Prostate gland (tissue), 2 donors: ENCODE measurements at regions not wholly inside any gene's neighbourhood (a gene's known extent, or its start where the extent isn't known, plus 50 kb on each side); places are given as distances from the start of the nearest gene placed in this dataset.

Experiments used
- DNase-seq: peaks from one replicate; pipeline ENCODE4 v3.0.0-alpha.2; 2019; ENCODE audit warnings: low spot score
- H3K27ac ChIP-seq, 2 donors: fragments of 200-600 bp; sonication (generic); 2 replicates each; pipeline ENCODE4 v1.5.1; 2017 to 2019
- H3K27me3 ChIP-seq: fragments of 200-600 bp; sonication (generic); replicated peaks from 2 replicates; pipeline ENCODE4 v1.5.1; 2019; ENCODE audit not compliant: insufficient read depth
- H3K36me3 ChIP-seq, 2 donors: fragments of 200-600 bp; sonication (generic); 1 replicate in 1 of 2; 2 replicates in 1 of 2; pipeline versions ENCODE4 v1.5.1 to v1.8.1; 2017 to 2019
- H3K4me1 ChIP-seq: fragments of 200-600 bp; sonication (generic); replicated peaks from 2 replicates; pipeline ENCODE4 v1.5.1; 2019
- H3K4me3 ChIP-seq, 2 donors: fragments of 200-600 bp; sonication (generic); 2 replicates each; pipeline ENCODE4 v1.5.1; 2017 to 2019
- H3K9me3 ChIP-seq: fragments of 200-600 bp; sonication (generic); 2 replicates; pipeline ENCODE4 v1.5.1; 2017
- POLR2A ChIP-seq: fragments of 450-650 bp; IDR thresholded peaks from one replicate; pipeline ENCODE4 v1.6.1; 2016; ENCODE audit warnings: antibody characterized with exemption, mild to moderate bottlenecking
- POLR2AphosphoS5 ChIP-seq: sonication (generic); formaldehyde crosslinking; IDR thresholded peaks from one replicate; pipeline ENCODE4 v1.6.1; 2017; ENCODE audit warnings: antibody characterized with exemption
- WGBS: methylation state at CpG from one replicate; pipeline ENCODE4 v1.1.5; 2018; 5-methylcytosine and 5-hydroxymethylcytosine counted together
- intact Hi-C: fragments of 100-400 bp; cut with DNase I; formaldehyde crosslinking; loops from one replicate; pipeline ENCODE4 v1.14.2; 2022
- TF ChIP-seq, protein P1 (sequence below), 4 experiments: fragments of 200-600 bp in 2 of 4; fragments of 450-650 bp in 2 of 4; sonication (generic) in 2 of 4; IDR thresholded peaks; 1 replicate in 3 of 4; 2 replicates in 1 of 4; pipeline ENCODE4 v1.5.1; 2016 to 2019; ENCODE audit warnings: antibody characterized with exemption in 4 of 4, mild to moderate bottlenecking in 2 of 4, moderate library complexity in 2 of 4

DNA sequence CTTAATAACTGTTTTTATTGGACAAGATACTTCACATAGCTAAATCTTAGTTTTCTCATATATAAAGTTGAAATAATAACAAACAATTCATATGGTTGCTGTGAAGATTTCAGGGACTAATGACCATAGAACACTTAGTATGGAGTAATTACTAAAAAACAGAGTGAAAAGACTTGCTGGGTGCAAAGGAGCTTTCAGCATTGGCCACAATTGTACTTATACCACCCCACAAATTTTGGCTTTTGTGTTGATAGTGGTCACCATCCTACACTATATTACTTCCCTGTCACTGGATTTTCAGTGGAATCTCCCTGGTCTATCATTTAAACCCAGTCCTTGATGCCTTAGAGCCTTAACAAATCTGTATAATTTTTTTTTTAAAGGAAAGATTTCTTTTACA, 398.6 kb upstream of the EPHA7 start:
- H3K9me3 ChIP-seq, result no peaks in the 10 kb centered on the region
- no peak for DNase-seq
- H3K27ac ChIP-seq, result no peak overlapping the region
- no peaks in the 10 kb centered on the region for H3K27me3 ChIP-seq
- intact Hi-C loops, result no loop called here
- H3K4me3 ChIP-seq, result no peak overlapping the region
- TF ChIP-seq POLR2A, result no peak
- TF ChIP-seq, protein P1, sequence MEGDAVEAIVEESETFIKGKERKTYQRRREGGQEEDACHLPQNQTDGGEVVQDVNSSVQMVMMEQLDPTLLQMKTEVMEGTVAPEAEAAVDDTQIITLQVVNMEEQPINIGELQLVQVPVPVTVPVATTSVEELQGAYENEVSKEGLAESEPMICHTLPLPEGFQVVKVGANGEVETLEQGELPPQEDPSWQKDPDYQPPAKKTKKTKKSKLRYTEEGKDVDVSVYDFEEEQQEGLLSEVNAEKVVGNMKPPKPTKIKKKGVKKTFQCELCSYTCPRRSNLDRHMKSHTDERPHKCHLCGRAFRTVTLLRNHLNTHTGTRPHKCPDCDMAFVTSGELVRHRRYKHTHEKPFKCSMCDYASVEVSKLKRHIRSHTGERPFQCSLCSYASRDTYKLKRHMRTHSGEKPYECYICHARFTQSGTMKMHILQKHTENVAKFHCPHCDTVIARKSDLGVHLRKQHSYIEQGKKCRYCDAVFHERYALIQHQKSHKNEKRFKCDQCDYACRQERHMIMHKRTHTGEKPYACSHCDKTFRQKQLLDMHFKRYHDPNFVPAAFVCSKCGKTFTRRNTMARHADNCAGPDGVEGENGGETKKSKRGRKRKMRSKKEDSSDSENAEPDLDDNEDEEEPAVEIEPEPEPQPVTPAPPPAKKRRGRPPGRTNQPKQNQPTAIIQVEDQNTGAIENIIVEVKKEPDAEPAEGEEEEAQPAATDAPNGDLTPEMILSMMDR (IDR thresholded peaks at IDR 0.05), result no peak
- TF ChIP-seq POLR2AphosphoS5, result no peak
- H3K36me3 ChIP-seq, result no peaks in the 10 kb centered on the region
- H3K4me1 ChIP-seq, result no peaks in the 10 kb centered on the region

GRCh38 chr6:93806409-93807270, 387.3 kb upstream of the EPHA7 start:
- Histone ChIP-seq H3K4me1 (no peaks in the 10 kb centered on the region), H3K9me3 (no peaks in the 10 kb centered on the region), H3K27ac (no peak overlapping the region), H3K27me3 (no peaks in the 10 kb centered on the region), H3K36me3 (no peaks in the 10 kb centered on the region), H3K4me3 (no peak overlapping the region)
- DNase-seq, result no peak
- TF ChIP-seq POLR2A (no peak), POLR2AphosphoS5 (no peak)
- TF ChIP-seq, protein P1 (IDR thresholded peaks at IDR 0.05), result no peak
- 94% methylated on average over 4 of the region's 4 CpGs for WGBS
- intact Hi-C loops, result no loop called here

DNA sequence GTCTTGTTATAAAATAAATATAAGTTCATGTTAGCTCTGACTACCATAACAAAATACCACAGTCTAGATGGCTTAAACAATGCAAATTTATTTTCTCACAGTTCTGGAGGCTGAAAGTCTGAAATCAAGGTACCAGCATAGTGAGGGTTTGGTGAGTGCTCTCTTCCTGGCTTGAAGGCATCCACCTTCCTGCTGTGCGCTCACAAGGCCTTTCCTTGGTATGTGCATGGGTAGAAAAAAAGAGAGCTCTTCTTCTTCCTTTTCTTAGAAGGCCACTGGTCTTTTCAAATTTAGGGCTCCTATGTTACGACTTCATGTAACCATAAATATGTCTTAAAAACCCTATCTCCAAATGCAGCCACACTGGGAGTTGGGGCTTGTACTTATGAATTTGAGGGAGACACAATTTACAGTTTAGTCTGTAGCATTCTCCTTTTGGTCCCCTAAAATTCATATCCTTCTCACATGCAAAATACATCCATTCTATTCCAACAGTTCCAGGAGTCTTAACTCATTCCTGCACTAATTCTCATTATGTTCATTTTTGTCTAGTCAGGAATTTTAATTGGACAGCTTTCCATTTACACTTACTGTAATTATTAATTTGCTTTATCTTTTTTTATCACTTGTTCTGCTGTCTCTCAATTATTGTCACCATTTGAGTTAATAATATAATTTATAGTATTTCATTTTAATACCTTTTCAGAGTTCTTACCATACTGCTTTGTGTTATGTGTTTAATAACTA, 381.9 kb upstream of the EPHA7 start:
- TF ChIP-seq, protein P1 (IDR thresholded peaks at IDR 0.05), result no peak
- intact Hi-C loops, result no loop called here
- WGBS, result 98% methylated on average over 2 of the region's 2 CpGs

DNA sequence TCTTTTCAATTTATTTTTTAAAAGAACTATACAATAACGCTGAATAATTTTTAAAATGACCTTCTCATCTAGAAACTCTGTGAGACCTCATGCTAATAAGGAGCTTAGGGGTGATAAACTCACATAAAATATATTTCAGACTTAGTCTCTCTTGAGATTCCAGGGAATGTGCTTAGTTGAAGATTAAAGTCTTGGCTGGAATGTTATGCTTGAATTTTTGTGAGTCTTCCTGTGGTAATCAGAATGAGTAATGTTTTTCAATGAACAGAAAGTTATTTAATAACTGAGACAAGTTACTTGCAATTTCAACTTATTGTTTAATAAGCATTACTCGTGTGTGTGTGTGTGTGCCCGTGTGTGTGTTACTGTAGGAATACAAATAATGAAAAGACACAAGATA, 379.9 kb upstream of the EPHA7 start:
- no peak for DNase-seq
- TF ChIP-seq, protein P1 (IDR thresholded peaks at IDR 0.05), result no peak
- TF ChIP-seq POLR2AphosphoS5 (no peak), POLR2A (no peak)
- WGBS, result 49% methylated on average over 3 of the region's 3 CpGs
- H3K4me1 ChIP-seq, result no peaks in the 10 kb centered on the region
- no peaks in the 10 kb centered on the region for H3K9me3 ChIP-seq
- H3K36me3 ChIP-seq, result no peaks in the 10 kb centered on the region
- no peak overlapping the region for H3K27ac ChIP-seq
- H3K4me3 ChIP-seq, result no peak overlapping the region
- intact Hi-C loops, result no loop called here
- H3K27me3 ChIP-seq, result no peaks in the 10 kb centered on the region

More for the DNA sequence above, 381.9 kb upstream of the EPHA7 start:
- no peak overlapping the region for H3K27ac ChIP-seq
- H3K4me1 ChIP-seq, result no peaks in the 10 kb centered on the region
- DNase-seq, result no peak
- H3K27me3 ChIP-seq, result no peaks in the 10 kb centered on the region
- no peaks in the 10 kb centered on the region for H3K9me3 ChIP-seq
- H3K4me3 ChIP-seq, result no peak overlapping the region
- no peaks in the 10 kb centered on the region for H3K36me3 ChIP-seq

DNA sequence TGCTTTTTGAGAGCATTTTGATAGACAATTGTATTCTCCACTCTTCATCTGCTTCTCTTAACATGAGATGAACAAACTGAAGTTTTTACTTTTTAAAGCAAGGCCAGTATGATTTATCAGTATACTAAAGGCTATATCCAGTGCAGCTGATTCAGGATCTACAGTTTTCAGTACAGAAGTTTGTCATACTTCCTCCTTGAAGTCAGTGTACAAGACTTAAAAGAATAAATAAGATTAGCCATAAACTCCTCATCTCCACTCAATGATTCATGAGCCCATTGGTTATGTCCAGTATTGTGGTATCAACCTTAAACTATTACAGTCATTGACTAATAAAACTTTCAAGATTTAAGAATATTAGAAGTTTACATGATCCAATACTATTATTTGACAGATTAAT, 374.8 kb upstream of the EPHA7 start:
- no peak overlapping the region for H3K27ac ChIP-seq
- H3K4me3 ChIP-seq, result no peak overlapping the region
- DNase-seq, result no peak
- no peaks in the 10 kb centered on the region for H3K36me3 ChIP-seq
- H3K27me3 ChIP-seq, result no peaks in the 10 kb centered on the region
- intact Hi-C loops, result no loop called here
- no peaks in the 10 kb centered on the region for H3K4me1 ChIP-seq
- TF ChIP-seq, protein P1 (IDR thresholded peaks at IDR 0.05), result no peak
- no peak for TF ChIP-seq POLR2A
- no peak for TF ChIP-seq POLR2AphosphoS5
- H3K9me3 ChIP-seq, result no peaks in the 10 kb centered on the region
